Fibroblast of mammary gland (primary cell): ENCODE measurements at regions not wholly inside any gene's neighbourhood (a gene's known extent, or its start where the extent isn't known, plus 50 kb on each side); places are given as distances from the start of the nearest gene placed in this dataset.

ENCODE experiments used
- DNase-seq: peaks from one replicate; pipeline ENCODE4 v3.0.0-alpha.2; 2010; ENCODE audit warnings: low read depth
- H3K4me3 ChIP-seq: 2 replicates; pipeline ENCODE4 v1.5.1; 2011; ENCODE audit warnings: low read depth, mild to moderate bottlenecking, low read length, moderate library complexity; ENCODE audit not compliant: control insufficient read depth
- CTCF ChIP-seq: conservative IDR thresholded peaks from 2 replicates; pipeline ENCODE4 v1.5.1; 2011; ENCODE audit warnings: low read depth, low read length, inconsistent platforms; ENCODE audit not compliant: control insufficient read depth, insufficient read depth

DNA sequence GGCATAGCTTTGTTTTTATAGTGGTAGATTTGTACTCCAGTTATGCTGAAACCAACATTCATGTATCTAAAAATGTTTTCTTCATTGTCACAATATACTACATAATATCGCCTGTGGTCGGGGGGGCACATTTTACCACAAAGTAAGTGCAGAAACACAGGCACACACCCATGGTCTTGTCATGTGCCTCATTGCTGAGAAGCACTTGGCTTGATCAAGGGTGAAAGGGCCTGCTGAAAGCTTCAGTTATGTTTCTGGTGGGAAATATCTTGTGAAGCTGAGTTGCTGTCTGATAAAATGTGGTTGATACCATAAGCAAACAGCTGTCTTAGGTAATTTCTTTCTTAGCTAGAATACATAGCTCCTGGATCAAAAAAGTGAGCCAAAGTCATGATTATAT lies 393.1 kb downstream of the MAN2A1 start:
- DNase-seq, result no peak
- H3K4me3 ChIP-seq, result no peak overlapping the region
- no peak for TF ChIP-seq CTCF

DNA sequence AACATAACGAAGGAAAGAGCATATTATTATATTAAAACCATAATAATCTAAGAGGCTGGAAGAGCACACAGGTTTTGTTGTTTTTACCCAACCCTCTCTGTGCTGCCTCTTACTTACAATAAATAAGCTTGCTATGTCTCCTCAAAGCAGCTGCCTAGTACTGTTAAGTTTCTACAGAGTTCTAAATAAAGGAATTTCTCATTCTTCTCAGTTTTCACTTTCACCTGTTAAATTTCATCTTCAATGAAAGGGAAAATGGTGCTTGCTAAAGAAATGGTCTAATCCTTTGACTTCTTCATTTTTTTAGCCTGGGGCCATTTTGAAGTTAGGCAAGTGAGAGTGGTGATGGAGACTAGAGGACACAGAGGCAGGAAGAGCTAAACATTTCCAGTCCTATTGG lies 396.1 kb downstream of the MAN2A1 start:
- TF ChIP-seq CTCF, result no peak
- H3K4me3 ChIP-seq, result no peak overlapping the region
- no peak for DNase-seq

DNA sequence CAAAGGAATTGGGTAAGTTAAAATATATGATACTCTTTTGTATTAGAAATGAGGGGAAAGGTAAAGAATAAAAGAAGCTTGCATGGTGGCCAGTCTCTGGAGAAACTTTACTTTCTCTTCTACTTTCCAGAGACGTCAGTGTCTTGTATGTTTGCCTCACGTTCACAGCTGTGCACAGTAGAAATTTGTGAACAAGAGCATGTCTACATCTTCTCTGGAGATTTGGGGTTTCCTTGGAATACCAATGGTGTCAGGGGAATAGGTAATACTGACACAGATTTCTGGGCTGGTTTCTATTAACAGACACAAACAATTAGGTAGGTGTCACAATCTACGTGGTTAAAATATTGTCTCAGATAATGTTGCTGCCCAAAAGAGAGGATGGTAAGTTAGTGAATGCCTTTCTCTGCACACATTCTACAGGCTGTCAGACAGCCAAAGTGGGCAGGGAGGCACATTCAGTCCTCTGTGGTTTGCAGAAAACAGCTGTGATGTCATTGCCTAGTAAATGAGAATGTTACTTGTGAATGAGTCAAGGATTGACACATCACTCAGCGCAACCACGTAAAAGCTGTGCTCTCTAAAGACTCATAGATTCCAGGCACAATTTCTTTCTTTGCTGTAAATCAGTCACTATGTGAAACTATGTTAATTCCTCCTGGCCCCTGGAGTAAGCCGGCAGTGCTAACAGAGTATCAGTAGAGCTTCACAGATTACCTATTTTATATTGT lies 397.1 kb downstream of the MAN2A1 start:
- TF ChIP-seq CTCF, result no peak
- DNase-seq, result peak; percentile 100
- no peak overlapping the region for H3K4me3 ChIP-seq

GRCh38 chr5:110087829-110088228 lies 398.1 kb downstream of the MAN2A1 start:
- DNase-seq, result peak; percentile 86
- TF ChIP-seq CTCF, result no peak
- H3K4me3 ChIP-seq, result no peak overlapping the region

DNA sequence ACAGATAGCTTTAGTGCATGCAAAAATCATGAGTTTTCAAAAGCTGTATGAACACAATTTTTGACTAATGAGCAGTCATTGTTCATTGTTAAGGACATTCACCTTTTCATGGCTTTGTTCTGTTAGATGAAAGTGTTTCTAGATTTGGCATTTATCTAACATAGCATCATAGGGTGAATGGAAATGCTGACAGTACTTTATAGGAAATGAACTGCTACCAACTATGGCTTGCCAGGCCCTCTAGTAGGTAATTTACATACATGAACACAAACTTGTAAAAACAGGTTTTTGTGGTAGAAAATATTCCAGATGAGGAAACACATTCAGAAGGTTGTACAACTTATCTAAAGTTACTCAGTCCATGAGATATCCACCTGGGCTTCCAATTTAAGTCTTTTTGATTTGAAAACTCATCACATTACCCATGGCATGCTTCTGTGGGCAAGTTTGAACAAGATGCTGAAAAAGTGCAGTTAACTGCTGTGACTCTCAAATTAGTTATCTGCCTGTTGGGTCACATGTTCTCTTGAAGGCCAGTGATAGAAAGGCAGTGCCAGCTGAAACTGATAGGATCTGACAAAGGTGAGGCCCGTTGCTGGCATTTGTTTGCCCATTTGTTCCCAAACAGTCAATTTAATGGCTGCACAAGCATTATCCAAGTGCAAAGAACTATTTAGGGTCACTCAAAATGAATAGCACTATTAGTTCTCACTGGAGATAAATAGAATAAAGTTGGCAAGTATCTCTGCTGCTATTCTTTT lies 399.1 kb downstream of the MAN2A1 start:
- no peak for DNase-seq
- TF ChIP-seq CTCF, result no peak
- no peak overlapping the region for H3K4me3 ChIP-seq

GRCh38 chr5:110092955-110093785 lies 403.4 kb downstream of the MAN2A1 start:
- H3K4me3 ChIP-seq, result no peak overlapping the region
- peak; percentile 30 for DNase-seq
- peak; percentile 6 for TF ChIP-seq CTCF
